GM18907 (cell line): ENCODE measurements at regions not wholly inside any gene's neighbourhood (a gene's known extent, or its start where the extent isn't known, plus 50 kb on each side); places are given as distances from the start of the nearest gene placed in this dataset.
"Not testable (repeated sequence)": the region's sequence is repeated elsewhere in the genome, so short reads cannot be mapped to it uniquely, and the experiment has no call there.

Experiments
- ATAC-seq: cut with Tn5 transposase; IDR thresholded peaks from one replicate; pipeline ENCODE4 v1.9.1; 2021; ENCODE audit warnings: mild to moderate bottlenecking, moderate library complexity; ENCODE audit not compliant: unreplicated experiment

DNA sequence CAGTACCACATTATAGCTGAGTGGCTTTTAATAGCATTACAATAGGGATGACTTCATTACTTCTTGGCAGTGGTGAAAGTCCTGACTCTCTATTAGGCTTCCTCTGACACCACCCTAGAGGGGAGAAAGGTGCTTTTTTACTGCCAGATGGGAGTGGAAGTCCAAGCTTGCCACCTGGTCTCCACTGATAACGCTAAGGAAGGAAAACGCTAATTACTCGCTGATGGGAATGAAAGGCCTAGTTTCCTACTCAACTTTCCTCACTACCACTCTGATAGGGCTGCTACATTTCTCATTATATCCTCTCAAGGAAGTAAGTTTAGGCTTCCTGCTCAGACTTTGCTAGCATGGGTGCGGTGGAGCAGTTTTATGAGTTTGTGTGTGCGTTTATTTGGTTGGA lies 62.3 kb upstream of the PAGE3 start:
- no peak for ATAC-seq

- no peak for ATAC-seq
Observed at GRCh38 chrX:55335296-55335695, 70.6 kb upstream of the PAGE3 start.

DNA sequence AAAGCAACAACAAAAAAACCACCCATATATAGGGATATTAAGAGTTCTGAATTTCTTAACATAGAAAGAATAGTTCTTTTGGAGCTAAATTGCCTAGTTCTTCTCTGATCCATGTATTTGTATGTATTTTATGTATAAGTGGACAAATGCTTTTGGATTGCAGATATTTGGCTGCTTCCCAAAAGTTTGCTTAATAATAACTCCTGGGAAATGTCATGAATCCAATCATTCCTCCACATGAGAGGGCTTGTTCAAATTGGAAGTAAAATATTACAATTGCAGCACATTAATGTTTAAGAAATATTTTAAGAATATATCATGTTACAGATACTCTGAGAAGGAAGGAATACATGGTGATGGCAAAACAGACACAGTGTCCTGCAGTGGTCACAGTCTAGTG lies 71.5 kb upstream of the PAGE3 start:
- ATAC-seq = no peak

DNA sequence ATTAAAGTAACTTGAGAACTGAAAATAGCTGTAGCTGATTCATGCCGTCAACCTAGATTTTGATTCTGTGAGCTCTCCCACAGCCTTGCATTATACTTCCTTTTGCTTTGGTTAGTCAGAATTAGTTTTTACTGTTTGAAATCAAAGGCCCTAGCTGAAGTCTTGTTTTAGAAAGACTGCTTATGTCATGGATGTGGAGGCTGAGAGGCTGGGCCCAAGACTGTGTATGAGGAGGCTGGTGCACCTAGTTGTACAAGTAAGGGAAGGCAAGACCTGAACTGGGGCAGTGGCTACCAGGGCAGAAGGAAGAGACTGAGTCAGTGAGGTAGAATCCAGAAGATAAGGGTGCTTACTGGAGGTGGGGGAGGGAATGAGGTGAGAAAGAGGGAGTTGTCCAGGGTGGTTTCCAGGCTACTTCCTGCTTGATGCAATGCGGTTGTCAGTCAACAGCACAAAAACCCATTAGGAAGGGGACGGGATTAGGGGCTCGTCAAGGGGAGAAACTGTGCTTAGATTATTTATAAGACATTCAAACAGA lies 76.2 kb upstream of the PAGE3 start:
- ATAC-seq = no peak

GRCh38 chrX:55342533-55343501 lies 78.1 kb upstream of the PAGE3 start:
- ATAC-seq = peak; percentile 93

GRCh38 chrX:55356609-55357008 lies 91.9 kb upstream of the PAGE3 start:
- ATAC-seq = no peak

DNA sequence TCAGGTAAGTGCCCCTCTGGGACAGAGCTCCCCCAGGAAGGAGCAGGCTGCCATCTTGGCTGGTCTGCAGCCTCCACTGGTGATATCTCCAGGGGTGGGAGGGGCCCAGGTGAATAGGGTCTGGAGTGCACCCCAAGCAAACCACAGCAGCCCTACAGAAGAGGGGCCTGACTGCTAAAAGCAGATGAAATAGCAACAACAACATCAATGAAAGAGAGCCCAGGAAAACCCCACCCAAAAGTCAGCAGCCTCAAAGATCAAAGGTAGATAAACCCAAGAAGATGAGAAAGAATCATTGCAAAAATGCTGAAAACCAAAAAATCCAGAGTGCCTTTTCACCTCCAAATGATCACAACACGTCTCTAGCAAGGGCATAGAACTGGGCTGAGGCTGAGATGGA lies 92.5 kb upstream of the PAGE3 start:
- no peak for ATAC-seq

- ATAC-seq = no peak
Observed at GRCh38 chrX:55379396-55379795, 72.5 kb upstream of the MAGEH1 start.

- no peak for ATAC-seq
Observed at GRCh38 chrX:55389376-55389775, 62.6 kb upstream of the MAGEH1 start.

DNA sequence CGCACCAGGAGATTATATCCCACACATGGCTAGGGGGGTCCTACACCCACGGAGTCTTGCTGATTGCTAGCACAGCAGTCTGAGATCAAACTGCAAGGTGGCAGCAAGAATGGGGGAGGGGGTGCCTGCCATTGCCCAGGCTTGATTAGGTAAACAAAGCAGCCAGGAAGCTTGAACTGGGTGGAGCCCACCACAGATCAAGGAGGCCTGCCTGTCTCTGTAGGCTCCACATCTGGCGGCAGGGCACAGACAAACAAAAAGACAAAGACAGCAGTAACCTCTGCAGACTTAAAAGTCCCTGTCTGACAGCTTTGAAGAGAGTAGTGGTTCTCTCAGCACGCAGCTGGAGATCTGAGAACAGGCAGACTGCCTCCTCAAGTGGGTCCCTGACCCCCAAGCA lies 55.1 kb upstream of the MAGEH1 start:
- ATAC-seq = not testable (repeated sequence)
